Motor neuron (in vitro differentiated cells): ENCODE measurements at regions not wholly inside any gene's neighbourhood (a gene's known extent, or its start where the extent isn't known, plus 50 kb on each side); places are given as distances from the start of the nearest gene placed in this dataset.
"Not testable (repeated sequence)": the region's sequence is repeated elsewhere in the genome, so short reads cannot be mapped to it uniquely, and the experiment has no call there.

Experiments used
- ATAC-seq, 8 experiments: fragments of 200-7000 bp; cut with Tn5 transposase; replicated peaks in 6 of 8; 2 replicates each; pipeline ENCODE4 v1.8.0; 2021; ENCODE audit warnings: mild to moderate bottlenecking in 8 of 8, moderate library complexity in 8 of 8
- H3K27ac ChIP-seq, 2 donors: fragments of 250-450 bp; sonication (Bioruptor Pico); 2 replicates each; pipeline ENCODE4 v1.9.0; 2021; ENCODE audit warnings: antibody characterized with exemption in 2 of 2, mild to moderate bottlenecking in 2 of 2, moderate library complexity in 1 of 2
- H3K4me1 ChIP-seq, 2 donors: fragments of 250-450 bp; sonication (Bioruptor Pico); replicated peaks in 1 of 2; 2 replicates each; pipeline ENCODE4 v1.6.1; 2021; ENCODE audit warnings: antibody characterized with exemption in 2 of 2, mild to moderate bottlenecking in 2 of 2, moderate library complexity in 1 of 2
- H3K4me3 ChIP-seq, 5 donors: fragments of 250-450 bp; sonication (Bioruptor Pico); 2 replicates each; pipeline ENCODE4 v1.9.0; 2021; ENCODE audit warnings: antibody characterized with exemption in 5 of 5, mild to moderate bottlenecking in 5 of 5, moderate library complexity in 4 of 5
- WGBS, 10 experiments: fragments of 450-650 bp; shearing (Covaris generic); methylation state at CpG; one replicate each; pipeline ENCODE4 v1.0.0; 2022; 5-methylcytosine and 5-hydroxymethylcytosine counted together
- in situ Hi-C, 9 experiments: fragments of 400-800 bp; cut with MboI; loops; one replicate each; pipeline ENCODE4 v1.15.0; 2021; ENCODE audit warnings: low sequenced_read_pairs in 9 of 9, low pct_unique_long_range_greater_than_20kb in 2 of 9; ENCODE audit not compliant: unreplicated experiment in 9 of 9

DNA sequence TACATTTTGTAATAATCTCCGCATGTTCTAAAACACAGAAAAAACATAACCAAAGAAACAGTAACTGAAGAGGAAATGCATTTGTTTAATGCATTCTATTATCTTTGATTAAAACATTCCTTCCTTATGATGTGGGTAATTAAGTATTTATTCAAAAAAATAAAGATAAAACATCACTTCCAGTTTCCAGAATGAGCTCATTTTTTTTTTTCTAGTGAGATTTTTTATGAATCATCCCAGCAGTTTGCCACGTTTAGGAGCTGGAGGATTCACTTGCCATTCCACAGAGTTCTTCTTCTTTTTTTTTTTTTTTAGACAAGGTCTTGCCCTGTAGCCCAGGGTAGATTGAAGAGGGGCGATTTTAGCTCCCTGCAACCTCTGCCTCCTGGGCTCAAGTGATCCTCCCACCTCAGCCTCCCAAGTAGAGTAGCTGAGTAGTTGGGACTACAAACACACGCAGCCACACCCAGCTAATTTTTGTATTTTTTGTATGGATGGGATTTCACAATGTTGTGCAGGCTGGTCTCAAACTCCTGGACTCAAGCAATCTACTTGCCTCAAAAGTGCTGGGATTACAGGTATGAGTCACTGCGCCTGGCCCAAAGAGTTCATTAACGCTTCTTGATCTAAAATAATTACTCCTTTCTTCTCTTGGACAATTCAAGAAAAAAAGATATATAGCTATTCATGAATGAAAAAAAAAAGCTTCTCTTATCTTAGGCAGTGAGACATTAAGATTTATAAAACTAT, 177.3 kb downstream of the DKK1 start:
- H3K4me1 ChIP-seq = peaks cover 0 to 3% of the 10 kb centered on the region in 2 donors
- 46 to 98% (median 83%) methylated on average over 2 to 6 of the region's 6 CpGs for WGBS, 10 experiments
- no peak for ATAC-seq
- H3K4me3 ChIP-seq = no peak overlapping the region
- in situ Hi-C loops = loop anchor here in 4 of 9 experiments (25.0 kb wide), 1 partner anchor 179 kb away; the partner anchor contains the start of gene DKK1 (in 4 of the 4)
- no peak overlapping the region for H3K27ac ChIP-seq

DNA sequence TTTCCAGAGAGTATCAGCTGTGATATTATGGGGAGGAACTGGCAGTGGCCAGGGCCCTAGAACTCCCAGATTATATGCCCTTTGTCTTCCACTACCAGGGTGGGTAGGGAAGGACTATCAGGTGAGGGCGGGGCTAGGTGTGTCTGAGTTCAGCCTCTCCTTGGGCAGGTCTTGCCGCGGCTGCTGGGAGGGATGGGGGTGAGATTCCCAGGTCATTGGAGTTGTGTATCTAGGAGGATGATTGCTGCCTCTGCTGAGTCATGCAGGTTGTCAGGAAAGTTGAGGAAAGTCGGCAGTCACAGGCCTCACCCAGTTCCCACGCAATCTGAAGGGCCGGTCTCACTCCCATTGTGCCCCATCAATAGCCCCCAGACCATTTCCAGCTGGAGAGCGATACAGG, 185.2 kb downstream of the DKK1 start:
- no peak overlapping the region for H3K4me3 ChIP-seq
- in situ Hi-C loops = loop anchor here in 4 of 9 experiments (25.0 kb wide), 1 partner anchor 187 kb away; the partner anchor contains the start of gene DKK1 (in 4 of the 4)
- WGBS, 10 experiments = 20 to 100% (median 92%) methylated on average over 1 to 2 of the region's 7 CpGs; no CpG with 5 or more reads in 5 of the 10 experiments
- H3K4me1 ChIP-seq = no peaks in the 10 kb centered on the region
- no peak overlapping the region for H3K27ac ChIP-seq
- ATAC-seq = no peak

DNA sequence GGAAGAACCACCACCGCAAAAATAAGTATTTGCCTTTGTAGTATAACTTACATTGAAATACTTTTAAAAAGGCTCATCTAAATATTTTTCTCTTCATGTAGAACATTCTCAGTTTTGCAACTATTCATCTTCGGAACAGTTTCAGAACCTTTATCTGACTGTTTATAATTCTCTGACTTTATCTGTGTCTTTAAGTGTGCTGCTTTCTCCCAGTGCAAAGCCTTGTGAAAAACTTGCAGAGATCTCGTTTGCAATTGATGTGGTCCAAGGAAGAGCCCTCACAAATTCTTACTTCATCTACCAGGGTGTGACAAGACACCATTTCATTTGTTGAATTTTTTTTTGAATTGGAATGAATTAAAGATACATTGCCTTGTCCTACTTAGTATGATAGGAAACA, 186.4 kb downstream of the DKK1 start:
- no peak overlapping the region for H3K27ac ChIP-seq
- WGBS, 10 experiments = 5 to 93% (median 84%) methylated on average over 1 to 3 of the region's 3 CpGs
- in situ Hi-C loops = no loop called here
- H3K4me1 ChIP-seq = no peaks in the 10 kb centered on the region
- no peak overlapping the region for H3K4me3 ChIP-seq
- ATAC-seq = no peak

- in situ Hi-C loops = no loop called here
- H3K4me1 ChIP-seq = no peaks in the 10 kb centered on the region
- WGBS, 10 experiments = 0 to 69% (median 48%) methylated on average over 1 to 2 of the region's 2 CpGs
- no peak overlapping the region for H3K4me3 ChIP-seq
- no peak for ATAC-seq
- H3K27ac ChIP-seq = no peak overlapping the region
These were observed 188.2 kb downstream of the DKK1 start for GRCh38 chr10:52502237-52502636.

GRCh38 chr10:52505341-52505740, 191.3 kb downstream of the DKK1 start:
- ATAC-seq, H3K4me3 ChIP-seq, H3K27ac ChIP-seq, H3K4me1 ChIP-seq, in situ Hi-C loops: not testable (repeated sequence)
- 38 to 95% (median 71%) methylated on average over 1 to 4 of the region's 7 CpGs; no CpG with 5 or more reads in 4 of the 10 experiments for WGBS, 10 experiments

GRCh38 chr10:52514481-52514880, 200.4 kb downstream of the DKK1 start:
- ATAC-seq = no peak
- Histone ChIP-seq H3K4me3 (no peak overlapping the region), H3K27ac (no peak overlapping the region), H3K4me1 (peaks cover 0 to 6% of the 10 kb centered on the region in 2 donors)
- in situ Hi-C loops = no loop called here
- 0 to 92% (median 83%) methylated on average over 1 of the region's 1 CpG; no CpG with 5 or more reads in 2 of the 10 experiments for WGBS, 10 experiments

DNA sequence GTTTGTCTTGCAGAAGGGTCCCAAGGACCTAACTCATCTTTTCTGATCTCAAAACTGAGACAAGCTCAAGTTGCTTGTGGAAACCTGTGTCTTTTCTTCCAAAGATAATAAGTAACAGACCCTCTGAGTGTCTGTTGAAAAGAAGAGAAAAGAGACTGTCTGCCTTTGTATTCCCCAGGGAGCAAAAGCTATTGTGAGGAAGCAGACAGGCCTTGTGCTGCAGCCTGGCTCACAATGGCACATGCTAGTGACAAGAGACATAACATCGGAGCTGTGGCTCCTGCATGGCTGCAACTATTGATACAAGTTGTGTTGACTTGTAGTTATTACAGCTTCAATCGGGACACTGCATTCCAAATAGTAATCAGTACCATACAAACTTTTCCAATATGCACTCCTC, 202.9 kb downstream of the DKK1 start:
- in situ Hi-C loops = no loop called here
- 0 to 50% (median 0%) methylated on average over 1 to 2 of the region's 2 CpGs; no CpG with 5 or more reads in 4 of the 10 experiments for WGBS, 10 experiments
- peak in 5 of 8 experiments; percentile 82 to 95 (median 84) for ATAC-seq

GRCh38 chr10:52523696-52524095, 209.6 kb downstream of the DKK1 start:
- Histone ChIP-seq H3K4me3 (no peak overlapping the region), H3K4me1 (no peaks in the 10 kb centered on the region)
- in situ Hi-C loops = no loop called here

More for the DNA sequence above, 202.9 kb downstream of the DKK1 start:
- Histone ChIP-seq H3K27ac (peak overlapping the region in 1 of 2 donors; percentile 51), H3K4me1 (peaks cover 0 to 6% of the 10 kb centered on the region in 2 donors), H3K4me3 (no peak overlapping the region)

DNA sequence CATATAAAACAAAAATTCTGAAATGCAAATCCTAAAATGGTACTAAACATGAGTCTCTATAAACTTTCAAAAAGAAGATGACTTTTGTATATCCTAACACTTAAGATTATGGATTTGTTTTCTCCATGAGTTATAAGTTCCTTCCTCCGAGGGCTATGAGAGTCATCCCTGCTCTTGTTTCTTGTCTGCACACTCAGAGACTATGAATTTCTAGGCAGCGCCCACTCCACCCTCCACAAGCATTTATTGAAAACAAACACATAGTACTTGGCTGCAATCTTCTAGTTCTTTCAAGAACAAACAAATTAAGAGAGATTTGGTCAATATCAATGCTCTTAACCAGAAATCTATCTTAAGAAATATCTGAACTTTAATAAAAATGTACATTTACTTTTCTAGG, 211.7 kb downstream of the DKK1 start:
- Histone ChIP-seq H3K4me1 (no peaks in the 10 kb centered on the region), H3K27ac (no peak overlapping the region), H3K4me3 (no peak overlapping the region)
- 0 to 100% (median 38%) methylated on average over 1 to 2 of the region's 2 CpGs; no CpG with 5 or more reads in 2 of the 10 experiments for WGBS, 10 experiments
- ATAC-seq = peak in 3 of 8 experiments; percentile 35 to 100 (median 99)
- in situ Hi-C loops = no loop called here

More at GRCh38 chr10:52523696-52524095, 209.6 kb downstream of the DKK1 start:
- H3K27ac ChIP-seq = no peak overlapping the region
- no peak for ATAC-seq

DNA sequence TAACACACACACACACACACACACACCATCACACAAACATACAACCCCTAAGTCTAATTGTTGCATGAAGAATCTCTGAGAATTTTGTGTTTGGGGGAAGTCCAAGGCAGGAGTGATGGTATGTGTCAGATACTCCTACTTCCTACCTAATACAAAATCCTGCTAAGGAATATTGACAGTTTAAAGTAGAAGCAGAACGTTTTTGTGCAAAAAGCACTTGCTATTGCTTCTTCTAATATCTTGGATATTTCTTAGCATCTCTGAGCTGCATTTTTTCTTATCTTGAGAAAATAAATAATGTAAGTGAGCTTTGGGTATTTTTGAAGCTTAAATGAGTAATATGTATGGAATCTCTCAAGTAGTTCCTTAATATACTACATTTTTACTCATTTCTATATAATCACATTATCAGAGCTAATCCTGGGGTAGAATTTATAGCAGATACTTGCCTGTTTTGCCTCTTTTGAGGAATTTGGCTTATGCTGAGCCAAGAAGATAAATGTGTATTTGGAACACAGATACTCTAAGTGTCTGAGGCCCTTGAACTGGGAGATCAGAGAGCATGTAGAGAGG, 212.3 kb downstream of the DKK1 start:
- no peaks in the 10 kb centered on the region for H3K4me1 ChIP-seq
- no peak overlapping the region for H3K27ac ChIP-seq
- ATAC-seq = peak in 2 of 8 experiments; percentile 50 to 63
- WGBS, 10 experiments = 0 to 14% (median 0%) methylated on average over 1 of the region's 1 CpG; no CpG with 5 or more reads in 4 of the 10 experiments
- in situ Hi-C loops = no loop called here
- H3K4me3 ChIP-seq = no peak overlapping the region

DNA sequence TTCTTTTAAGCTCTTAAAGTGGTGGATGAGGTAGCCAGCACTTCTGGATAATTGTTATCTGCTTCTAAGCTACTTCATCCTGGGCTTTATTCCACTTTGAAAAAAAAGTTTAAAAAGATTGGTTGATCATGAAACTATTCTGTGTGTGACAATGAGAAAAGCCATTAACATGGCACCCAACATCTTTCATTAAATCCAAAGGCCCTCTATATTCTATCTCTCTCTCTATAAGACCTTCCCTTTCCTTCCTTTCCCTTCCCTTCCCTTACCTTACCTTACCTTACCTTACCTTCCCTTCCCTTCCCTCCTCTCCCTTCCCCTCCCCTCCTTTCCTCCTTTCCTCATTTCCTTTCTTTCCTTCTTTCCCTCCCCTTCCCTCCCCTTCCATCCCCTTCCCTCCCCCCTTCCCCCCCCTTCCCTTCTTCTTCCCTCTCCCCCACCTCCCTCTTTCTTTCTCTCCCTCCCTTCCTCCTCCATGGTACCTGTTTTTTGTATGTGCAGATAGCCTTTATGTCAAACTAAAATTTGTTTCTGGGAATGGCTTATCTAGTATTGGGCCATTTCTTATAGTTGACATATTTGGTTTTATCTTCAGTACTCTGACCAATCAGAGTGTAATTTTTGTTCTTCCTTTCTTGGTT, 218.7 kb downstream of the DKK1 start:
- in situ Hi-C loops = no loop called here
- Histone ChIP-seq H3K4me1 (no peaks in the 10 kb centered on the region), H3K4me3 (no peak overlapping the region), H3K27ac (no peak overlapping the region)
- no peak for ATAC-seq

DNA sequence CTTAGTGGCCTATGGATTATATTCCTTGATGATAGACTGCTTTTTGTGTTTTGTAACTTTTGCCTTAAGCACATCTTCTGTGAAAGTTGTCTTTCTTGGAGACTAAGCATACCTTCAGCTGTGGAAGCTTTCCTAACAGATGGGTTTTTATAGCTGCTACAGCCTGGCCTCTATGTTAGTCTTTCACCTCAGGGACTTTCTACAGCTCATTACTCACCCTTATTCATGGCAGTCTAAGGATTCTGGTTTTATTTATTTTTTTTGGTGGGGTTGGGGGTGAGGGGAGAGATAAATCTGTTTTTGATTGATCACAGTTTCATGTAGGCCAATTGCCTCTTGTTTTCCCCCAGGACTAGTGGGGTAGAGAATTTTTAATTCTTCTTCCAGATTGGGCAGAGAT, 219.9 kb downstream of the DKK1 start:
- in situ Hi-C loops = no loop called here
- Histone ChIP-seq H3K4me1 (no peaks in the 10 kb centered on the region), H3K4me3 (no peak overlapping the region), H3K27ac (no peak overlapping the region)
- no peak for ATAC-seq

DNA sequence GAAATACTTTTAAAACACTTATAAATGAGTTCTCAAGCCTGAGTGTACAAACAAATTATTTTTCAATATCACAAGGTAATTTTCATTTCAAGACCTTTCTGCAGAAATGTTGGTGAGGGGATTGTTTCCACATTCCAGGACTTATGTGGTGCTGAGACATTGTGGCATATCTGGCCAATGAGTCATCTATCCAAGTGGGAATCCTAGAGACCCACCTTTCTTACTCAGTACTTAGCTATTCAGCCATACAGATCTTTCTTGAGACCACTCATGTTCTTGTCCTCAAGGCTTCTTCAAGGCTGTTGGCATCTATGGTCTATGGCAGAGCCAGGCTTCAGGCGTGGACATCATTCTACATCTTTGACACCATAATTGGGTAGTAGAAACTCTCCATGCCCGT, 225.4 kb downstream of the DKK1 start:
- Histone ChIP-seq H3K4me1 (peaks cover 0 to 10% of the 10 kb centered on the region in 2 donors), H3K27ac (no peak overlapping the region), H3K4me3 (no peak overlapping the region)
- in situ Hi-C loops = no loop called here
- no peak for ATAC-seq
- WGBS, 10 experiments = 63 to 94% (median 73%) methylated on average over 1 to 2 of the region's 2 CpGs; no CpG with 5 or more reads in 4 of the 10 experiments
